ENCODE measurements at regions not wholly inside any gene's neighbourhood (a gene's known extent, or its start where the extent isn't known, plus 50 kb on each side); places are given as distances from the start of the nearest gene placed in this dataset.
"Not testable (repeated sequence)": the region's sequence is repeated elsewhere in the genome, so short reads cannot be mapped to it uniquely, and the experiment has no call there.

DNA sequence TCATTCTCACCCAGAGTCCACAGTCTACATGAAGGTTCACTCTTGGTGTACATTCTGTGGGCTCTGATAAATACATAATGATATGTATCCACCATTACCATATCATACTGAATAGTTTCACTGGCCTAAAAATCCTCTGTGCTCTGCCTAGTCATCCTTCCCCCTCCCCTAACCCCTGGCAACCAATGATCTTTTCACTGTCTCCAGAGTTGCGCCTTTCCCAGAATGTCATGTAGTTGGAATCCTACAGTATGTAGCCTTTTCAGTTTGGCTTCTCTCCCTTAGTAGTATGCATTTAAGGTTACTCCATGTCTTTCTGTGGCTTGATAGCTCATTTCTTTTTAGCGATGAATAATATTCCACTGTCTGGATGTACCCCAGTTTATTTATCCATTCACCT is 101.3 kb downstream of the NOG start:
- no peak for DNase-seq

DNA sequence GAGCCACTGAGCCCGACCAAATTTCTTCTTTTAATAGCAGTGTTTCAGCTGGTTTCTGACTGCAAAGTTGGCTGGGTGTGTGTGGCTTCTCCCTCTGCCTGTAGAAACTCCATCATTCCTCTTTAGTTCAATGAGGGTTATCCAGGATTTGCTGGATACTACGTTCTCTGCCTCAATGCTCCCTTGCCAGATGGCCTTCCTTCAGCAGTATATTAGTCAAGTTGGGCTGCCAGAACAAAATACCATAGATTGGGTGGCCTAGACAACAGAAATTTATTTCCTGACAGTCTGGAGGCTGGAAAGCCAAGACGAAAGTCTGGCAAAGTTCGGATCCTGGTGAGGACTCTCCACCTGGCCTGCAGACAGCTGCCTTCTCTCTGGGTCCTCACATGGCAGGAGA is 103.7 kb downstream of the NOG start:
- no peak for DNase-seq

DNA sequence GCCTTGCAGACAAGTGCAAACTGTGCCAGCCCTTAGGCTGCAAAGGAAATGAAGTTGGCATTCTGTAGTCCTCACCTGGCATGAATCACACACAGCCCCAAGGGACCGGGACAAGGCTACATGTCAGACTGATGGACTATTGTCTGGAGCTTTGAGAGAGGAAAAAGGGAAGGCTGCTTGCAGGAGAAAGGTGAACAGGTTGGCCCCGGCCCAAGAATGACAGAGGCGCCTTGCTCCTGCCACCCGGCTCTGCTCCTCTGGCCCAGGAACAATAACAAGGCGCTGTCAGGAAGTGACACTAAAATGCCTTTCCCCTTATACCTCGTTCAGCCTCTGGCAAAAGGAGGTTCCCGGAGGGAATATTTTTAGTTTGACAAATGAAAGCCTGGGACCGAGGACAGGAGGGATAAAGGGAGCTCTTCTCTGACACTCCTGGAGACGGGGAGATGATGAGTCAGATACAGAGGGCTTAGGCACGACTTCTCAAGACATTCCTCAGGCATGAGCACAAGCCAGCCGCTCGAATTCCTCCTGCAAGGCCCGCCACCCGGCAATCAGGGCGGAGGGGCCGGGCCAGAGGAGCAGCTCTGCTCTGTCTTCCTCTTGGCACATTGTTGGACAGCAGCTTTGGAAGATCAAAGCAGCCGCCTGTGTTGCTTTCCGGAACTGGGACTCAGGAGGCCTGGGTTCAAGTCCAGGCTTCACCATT is 105.8 kb downstream of the NOG start:
- peak; percentile 40 for DNase-seq

DNA sequence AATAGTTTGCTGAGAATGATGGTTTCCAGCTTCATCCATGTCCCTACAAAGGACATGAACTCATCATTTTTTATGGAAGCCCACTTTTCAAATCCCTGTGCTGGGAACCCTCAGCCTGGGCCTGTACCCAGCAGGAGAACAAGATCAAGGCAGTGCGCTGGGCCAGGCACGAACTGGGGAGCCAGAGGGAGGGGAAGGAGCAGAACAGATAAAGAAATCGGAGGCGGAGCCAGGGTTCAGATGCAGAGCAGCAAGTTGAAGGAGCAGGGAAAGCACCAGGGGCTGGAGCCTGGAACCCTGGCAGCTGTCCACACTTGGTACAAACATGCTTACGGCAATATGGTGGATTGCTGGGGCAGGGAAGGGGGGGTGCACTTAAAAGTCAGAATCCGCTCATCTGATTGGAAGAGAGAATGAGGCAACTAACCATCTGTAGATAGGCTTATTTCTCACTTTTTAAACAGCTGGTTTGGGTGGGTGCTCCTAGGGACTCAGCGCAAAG is 107.5 kb downstream of the NOG start:
- no peak for DNase-seq

DNA sequence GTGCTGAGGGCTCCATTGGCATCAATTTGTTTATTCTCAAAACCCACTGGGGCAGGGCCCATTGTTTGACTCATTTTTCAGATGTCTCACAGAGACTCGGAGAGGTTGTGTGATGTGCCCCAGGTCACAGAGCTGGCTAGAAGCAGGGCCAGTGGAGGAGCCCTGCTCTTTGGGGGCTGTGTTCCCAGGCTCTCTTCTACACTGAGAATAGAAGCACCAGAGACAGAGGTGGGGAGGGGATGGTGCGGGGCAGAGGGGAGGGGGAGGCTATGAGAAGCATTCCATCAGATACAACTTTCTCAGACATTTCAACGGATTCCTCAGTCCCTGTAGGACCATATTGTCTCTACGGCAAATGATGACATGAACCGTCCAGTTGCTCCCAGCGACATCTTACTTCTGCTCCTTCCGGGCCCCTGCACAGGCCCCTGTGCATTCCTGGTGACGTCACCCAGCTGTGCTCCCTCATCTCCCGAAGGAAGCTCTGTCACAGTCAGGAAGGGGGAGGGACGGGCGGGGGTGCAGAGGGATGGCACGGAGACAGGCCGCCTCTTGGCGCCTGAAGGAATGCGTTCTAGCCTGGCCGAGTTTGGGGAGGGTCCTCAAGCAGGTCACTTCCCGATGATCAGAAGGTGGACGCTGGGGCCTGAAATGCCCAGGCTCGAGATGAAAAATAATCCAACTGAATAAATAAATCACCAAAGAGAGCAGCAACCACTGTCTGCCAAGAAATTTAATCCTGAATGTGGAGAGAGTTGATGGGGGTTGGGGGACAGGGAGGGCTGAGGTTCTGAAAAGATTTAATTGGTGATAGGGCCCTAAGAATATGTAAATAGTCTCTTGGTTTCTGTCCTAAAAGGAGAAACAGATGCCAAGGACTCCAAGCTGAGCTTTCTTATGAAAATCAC is 114.1 kb downstream of the NOG start:
- no peak for DNase-seq

DNA sequence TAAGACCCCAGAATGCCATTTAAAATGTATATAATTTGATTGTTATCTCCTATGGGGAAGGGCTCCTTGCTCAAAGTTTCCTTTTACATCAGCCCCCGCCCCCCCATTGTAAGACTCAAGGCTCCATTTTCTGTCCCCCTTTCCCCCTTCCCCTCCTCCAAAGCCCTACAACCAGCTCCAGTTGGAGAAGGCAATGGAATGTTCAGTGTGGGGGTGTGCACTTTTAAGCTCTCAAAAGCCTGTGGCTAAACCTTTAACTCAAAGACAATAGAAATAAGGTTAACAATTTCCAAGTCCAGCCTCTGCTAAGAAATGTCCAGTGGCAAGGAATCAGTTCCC is 114.7 kb downstream of the NOG start:
- no peak for DNase-seq

DNA sequence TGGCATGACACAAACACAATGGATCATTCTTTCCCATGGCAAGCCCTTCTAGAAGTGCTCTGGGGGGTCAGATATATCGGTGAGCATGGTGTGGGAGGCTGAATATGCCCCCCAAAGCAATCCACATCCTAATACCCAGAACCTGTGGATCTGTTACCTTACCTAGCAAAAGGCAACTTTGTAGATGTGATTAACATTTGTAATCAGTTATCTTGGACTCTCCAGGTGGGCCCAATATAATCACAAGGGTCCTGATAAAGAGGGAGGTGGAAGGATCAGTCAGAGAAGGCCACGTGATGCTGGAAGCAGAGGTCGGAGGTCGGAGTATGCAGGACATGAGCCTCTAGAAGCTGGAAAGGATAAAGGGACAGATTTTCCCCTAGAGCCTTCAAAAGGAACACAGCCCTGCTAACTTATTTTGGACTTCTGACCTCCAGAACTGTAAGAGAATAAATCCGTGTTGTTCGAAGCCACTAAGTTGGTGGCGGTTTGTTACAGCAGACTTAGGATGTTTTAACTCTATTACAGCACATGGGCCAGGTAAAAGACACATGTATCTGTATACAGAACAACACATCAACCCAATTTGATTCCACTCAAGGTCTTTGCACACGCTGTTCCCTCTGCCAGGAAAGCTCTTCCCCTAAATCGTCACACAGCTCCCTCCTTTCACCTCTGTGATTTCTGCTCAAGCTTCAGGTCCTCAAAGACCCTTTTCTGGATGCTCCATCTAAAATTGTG is 115.3 kb downstream of the NOG start:
- no peak for DNase-seq

DNA sequence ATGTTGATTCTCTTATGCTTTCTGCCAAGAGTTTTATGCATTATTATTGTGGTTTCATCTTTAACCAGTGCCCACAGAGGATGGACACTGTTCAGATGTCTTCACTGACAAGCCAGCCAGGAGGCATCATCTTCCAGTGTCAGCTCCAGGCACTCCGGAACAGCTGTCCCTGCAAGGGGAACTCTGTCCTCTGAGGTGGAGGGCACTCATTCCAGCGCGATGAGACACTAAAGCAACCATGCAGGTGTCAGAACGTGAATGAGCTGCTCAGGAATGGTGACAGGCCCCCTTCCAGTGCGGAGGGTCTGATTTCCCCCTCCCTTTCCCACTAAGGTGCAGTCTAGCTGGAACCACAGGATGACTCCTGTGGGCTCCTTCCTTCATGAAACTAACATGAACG is 117.5 kb downstream of the NOG start:
- DNase-seq: no peak

DNA sequence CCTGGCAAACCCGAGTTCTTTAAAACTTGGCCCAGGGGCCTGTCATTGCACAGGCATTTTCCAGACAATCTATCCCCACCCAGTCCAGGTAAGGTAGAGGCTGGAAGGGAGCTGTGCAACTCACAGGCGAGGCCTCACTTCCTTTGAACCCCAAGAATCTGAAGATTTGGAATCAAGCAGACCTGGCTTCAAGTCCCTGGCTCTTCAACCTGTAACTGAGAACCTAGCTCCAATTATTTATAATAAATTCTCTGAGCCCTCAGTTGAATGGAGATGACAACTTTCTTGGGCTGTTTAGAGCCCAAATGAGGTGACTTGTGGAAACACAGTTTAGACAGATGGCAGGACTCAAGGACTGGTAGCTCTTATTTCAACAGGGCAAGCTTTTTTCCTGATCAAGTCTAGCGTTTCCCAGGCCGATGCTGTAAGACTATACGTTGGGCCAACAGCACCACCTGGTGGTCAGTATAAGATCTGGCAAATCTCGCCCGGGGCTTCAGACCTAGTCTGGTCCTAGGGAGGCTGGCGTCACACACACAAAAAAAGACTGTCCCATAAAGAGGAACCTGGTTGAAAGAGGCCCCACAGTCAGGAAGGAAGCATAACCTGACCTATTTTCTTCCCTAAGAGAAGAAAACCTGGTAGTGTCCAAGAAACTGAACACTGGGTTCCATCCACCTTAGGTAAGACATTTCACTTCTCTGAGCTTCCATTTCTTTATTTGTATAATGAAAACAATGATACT is 117.9 kb downstream of the C17orf67 start:
- DNase-seq: peak; percentile 13

DNA sequence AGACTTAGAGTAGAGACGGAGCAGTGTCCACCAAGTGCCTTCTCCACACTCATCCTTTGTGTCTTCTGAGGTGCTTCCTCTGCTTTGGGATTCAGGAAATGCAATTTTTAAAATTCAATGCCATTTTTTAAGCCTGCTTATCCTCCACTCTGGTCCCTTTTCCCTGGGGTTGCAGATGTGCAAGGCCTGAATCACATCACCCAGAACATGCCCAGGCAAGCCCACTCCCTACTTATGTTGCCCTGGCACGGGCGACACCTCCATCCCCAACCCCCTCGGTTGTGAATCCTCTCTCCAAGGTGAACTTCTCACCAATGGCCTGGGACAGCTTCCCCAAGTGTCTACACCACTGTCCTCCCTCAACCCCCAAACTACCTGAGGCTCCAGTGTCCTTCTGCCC is 116.2 kb downstream of the C17orf67 start:
- no peak for DNase-seq

DNA sequence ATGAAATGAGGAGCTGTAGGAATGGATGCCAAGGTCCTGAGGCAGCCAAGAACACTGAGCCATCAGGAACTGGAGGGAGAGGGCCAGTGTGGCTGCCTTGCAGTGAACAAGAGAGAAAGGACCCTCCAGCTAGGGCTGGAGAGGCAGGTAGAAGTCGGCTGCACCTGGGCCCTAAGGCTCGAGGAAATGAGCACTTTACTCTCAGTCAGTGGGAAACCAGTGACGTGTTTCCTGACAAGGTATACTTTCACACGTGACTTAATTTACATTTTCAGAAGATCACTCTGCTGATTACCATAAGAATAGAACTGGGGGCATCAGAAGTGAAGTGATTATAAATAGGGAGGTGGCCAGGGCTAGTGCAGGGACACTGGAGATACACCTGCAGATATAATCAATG is 115.2 kb downstream of the C17orf67 start:
- no peak for DNase-seq

DNA sequence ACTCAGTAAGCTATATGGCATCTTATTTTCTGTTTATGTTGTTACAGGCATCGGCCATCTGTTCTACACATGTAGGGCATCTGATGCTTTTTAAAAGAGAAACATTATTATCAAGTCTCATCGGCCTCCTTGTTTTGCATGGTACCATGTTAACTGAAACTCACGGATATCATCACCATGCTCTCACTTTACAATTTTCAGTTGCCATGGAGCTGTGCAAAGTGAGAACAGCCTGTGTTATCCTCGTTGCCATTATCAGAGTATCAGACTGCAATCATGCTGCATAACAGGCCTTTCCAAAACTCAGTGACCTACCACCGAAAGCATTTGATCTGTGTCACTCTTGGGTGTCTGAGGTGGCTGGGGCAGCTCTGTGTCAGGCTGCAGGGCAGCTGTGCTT is 110.3 kb downstream of the C17orf67 start:
- no peak for DNase-seq

DNA sequence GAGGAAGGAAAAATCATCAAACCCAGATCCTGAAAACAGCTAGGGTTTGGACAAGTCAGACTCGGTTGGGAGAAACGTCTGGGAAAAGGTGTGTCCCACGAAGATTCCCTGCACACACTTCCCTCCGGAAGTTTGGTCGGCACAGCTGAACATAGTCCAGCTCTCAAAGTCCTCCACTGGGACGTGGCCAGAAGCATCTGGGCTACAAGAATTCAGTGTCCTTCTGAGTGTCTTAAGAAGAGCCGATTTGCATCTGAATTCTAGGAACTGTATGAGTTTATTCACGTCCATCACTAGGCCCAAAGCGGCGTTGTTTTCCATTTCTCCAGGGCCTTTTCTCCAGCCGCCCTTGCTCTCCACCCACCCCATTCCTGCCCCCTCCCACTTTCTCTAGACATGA is 109.1 kb downstream of the C17orf67 start:
- no peak for DNase-seq

DNA sequence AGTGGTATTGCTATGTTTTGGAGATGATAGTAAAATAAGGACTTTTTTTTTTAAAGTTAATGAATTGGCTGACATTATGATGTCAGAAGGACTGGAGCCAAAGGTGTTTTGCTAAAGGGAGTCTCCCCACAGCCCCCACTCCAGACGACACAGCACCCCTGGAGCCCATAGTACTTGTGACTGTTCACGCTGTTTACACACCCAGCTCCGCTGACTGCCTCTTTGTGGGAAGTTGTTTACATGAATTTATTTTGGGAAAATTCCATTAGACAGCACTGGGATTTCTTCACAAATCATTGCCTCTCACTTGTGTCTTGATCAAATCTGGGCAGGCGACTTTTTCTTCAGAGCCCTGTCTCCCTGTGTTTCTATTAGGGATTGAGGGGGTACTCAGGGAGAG is 108.6 kb downstream of the C17orf67 start:
- DNase-seq: no peak

DNA sequence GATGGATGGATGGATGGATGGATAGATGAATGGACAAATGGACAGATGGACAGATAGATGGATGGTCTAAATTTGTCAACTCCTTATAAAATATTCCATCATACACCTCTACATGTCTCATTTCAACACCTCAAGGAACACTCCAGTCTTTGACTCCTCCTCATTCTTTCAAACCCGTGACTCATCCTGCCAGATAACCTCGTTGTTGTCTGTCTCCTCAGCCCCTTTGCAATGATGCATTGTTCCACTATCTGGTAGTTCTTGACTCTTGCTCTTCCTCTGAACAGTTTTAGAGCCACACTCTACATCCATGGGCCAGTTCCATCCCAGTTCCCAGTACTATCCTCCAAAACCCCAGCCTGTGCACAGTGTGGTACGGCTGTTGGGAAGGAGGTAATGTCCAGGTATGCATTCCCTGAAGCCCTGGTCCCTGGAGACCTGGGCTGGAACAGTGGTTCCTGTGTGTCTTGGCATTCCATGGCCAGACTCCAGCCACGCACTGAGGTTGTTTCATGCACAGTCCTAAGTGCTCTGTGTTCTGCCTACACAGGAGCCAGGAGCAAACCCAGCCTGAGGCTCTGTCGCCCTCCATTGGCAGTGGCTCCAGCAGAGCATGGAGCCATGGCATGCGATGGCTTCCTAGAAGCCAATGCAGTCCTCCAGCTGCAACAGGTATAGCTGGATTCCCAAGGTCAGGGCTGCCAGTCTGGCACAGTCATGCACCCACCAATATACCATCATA is 105.7 kb downstream of the C17orf67 start:
- no peak for DNase-seq

DNA sequence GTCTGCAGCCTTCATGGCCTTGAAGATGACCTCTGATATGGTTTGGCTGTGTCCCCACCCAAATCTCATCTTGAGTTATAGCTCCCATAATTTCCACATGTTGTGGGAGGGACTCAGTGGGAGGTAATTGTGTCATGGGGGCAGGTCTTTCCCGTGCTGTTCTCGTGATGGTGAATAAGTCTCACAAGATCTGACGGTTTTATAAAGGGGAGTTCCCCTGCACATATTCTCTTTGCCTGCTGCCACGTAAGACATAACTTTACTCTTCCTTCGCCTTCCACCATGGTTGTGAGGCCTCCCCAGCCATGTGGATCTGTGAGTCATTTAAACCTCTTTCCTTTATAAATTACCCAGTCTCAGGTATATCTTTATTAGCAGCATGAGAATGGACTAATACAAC is 102.6 kb downstream of the C17orf67 start:
- DNase-seq: not testable (repeated sequence)

DNA sequence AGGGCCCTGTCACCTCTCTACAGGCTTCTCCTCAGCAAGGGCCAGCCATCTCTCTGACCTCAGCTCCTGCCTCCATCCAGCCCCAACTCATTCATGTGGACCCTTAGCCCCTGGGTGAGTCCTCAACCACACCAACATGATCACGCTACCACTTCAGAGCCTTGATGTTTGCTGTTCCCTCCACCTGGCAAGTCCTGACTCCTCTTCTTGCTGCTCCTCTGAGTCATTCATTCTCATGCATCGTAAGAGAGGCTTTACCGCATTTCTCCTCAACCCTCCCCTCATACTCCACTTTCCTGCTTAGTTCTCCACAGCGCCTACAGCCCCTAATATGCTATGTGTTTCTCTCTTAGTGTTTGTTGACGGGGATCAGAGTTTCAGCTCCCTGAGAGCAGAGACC is 99.9 kb downstream of the C17orf67 start:
- DNase-seq: no peak

DNA sequence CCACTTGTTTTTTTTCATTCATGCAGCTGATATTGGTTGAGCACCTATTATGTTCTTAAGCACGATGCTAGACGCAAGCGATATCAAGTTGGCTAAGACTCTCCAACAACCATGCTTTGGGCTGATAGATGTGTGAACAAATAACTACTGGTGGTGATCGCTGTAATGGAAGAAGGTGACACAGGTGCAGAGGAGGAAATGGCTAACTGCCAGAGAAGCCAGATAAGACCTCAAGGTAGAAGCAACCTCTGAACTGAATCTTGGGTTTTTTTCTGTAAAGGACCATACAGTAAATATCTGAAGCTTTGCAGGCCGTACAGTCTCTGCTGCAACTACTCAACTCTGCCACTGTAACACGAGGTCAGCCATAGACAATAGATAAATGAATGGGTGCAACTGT is 97.9 kb downstream of the C17orf67 start:
- no peak for DNase-seq

DNA sequence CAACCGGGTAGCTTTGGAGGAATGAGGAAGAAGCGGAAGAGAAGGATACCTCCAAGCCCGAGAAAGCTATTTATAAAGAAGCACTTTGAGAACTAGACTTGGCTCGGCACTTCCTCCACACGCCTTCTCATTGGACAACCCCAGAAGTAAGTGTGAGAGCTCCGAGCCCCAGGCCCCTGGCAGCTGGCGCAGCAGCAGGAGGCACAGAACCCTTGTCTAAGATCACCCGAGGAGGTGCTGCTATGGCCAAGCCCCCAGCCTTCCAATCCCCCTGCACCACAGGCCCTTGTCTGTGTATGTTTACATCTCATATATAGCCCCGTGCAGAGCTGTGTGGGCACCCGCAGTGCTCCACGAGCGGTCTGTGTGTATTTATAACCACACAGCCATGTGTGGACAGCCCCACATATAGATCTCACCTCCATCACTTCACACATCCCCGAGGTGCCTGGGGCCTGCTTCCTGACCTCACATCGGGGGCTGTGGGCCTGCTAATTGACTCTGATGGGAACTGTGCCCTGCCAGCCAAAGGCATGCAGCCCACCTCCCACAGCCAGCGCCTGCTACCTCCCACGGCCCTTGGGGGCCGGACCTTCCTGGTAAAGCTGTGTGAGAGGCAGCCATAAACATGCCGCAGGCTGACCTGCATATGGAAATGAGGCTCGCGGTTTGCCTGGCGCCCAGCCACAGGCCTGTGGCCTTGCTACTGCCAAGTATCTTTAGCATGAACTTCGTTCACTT is 96.1 kb downstream of the C17orf67 start:
- no peak for DNase-seq

DNA sequence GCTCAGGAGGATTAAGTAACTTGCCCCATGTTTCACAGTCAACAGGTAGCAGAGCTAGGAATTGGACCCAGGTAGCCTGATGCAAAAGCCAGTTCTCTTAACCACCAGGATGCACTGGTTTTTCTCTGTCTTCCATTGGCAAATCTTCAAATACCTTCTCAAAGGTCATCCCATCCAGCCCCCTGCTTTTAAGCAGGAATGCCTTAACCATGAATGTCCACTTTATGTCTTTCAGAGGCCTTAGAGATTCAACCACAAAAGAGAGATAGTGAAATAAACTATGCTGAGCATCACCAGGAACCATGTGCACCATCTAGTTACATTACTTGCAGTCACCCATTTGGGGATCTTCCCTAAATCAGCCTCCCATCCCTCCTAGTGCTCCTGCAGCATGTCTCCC is 94.3 kb downstream of the C17orf67 start:
- no peak for DNase-seq

DNA sequence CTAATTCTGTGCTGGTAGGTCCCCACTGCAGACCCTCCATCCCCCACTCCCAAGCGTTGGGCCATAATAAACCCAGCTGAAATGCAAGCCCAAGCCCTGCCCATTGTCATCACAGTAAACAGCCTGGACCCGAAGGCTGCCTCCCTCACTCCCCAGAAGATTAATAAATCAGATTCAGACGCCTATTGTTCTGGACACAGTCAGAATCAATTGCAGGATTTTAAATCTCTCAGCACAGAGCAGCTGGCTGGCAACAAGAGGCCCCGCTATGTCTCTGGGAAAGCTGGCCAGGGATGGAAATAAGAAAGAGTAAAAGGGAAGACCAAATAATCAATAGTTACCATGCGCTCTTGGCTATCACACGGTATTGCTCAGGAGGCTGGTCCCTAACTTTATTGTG is 93.9 kb downstream of the C17orf67 start:
- no peak for DNase-seq

Data from NCI-H2029 treated with DMSO at 0.1 percent for 48 hours (cell line).